ENCODE measurements at regions not wholly inside any gene's neighbourhood (a gene's known extent, or its start where the extent isn't known, plus 50 kb on each side); places are given as distances from the start of the nearest gene placed in this dataset.

- FAIRE-seq (no peak), DNase-seq (peak in 1 of 5 donors; percentile 1)
- Histone ChIP-seq H3K27me3 (ENCODE audit: control insufficient read depth, insufficient read depth, low read length) (no peaks in the 10 kb centered on the region), H3K9me3 (ENCODE audit: control insufficient read depth in 2 of 3, insufficient read depth in 1 of 3, low read length in 3 of 3) (no peaks in the 10 kb centered on the region), H3K27ac (ENCODE audit: low read depth in 2 of 2, low read length in 2 of 2) (no peak overlapping the region), H3K4me1 (ENCODE audit: control insufficient read depth in 2 of 3, insufficient read depth in 2 of 3, low read depth in 1 of 3, low read length in 3 of 3) (no peaks in the 10 kb centered on the region), H3K36me3 (ENCODE audit: control insufficient read depth in 2 of 3, insufficient read depth in 3 of 3, low read length in 3 of 3) (no peaks in the 10 kb centered on the region), H3K4me3 (ENCODE audit: low read length in 3 of 3) (no peak overlapping the region), H3K9ac (ENCODE audit: low read length in 3 of 3) (no peak overlapping the region)
- TF ChIP-seq CTCF (IDR thresholded peaks at IDR 0.05; ENCODE audit: borderline replicate concordance, extremely low read depth, insufficient read depth) = no peak
- intact Hi-C loops (cut with DNase I) = no loop called here
Observed at GRCh38 chr1:53381790-53382401, 54.0 kb upstream of the LRP8 start.

DNA sequence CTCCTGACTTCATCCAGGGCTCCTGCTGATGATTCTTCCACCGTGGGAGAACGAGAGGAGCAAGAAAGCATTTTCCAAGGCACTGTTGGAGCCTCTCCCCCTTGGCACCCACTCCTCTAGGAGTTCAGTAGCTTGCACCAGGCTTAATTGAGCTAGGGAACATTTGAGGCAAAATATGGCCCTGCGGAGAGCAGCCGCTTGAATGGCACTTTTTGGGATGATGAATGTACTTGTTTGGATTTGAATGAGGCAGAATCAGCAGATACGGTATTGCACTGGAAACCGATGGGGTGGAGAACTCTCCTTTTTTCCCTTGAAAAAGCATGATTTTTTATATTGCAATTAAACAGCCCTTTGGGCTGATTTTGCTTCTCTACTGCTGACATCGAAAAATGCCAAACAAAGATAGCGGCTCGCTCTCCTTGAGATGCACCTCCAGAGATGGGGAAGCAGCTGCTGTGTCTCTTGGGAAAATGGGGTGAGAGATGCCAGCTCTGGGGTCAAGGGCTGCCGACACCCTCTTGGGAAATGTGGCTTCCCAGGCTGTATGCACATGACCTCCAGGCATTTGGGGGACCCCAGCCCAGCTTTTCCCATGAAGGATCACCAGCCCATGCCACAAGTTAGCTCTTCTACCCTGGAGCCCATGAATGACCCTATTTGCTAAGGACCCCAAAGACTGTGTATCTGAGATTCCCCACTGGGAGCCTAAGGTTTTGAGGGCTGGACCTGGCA is 55.4 kb upstream of the LRP8 start:
- no peaks in the 10 kb centered on the region for H3K9me3 ChIP-seq (ENCODE audit: control insufficient read depth in 2 of 3, insufficient read depth in 1 of 3, low read length in 3 of 3)
- no peak overlapping the region for H3K27ac ChIP-seq (ENCODE audit: low read depth in 2 of 2, low read length in 2 of 2)
- H3K27me3 ChIP-seq (ENCODE audit: control insufficient read depth, insufficient read depth, low read length) = no peaks in the 10 kb centered on the region
- FAIRE-seq (no peak), DNase-seq (peak in 1 of 5 donors; percentile 41)
- TF ChIP-seq CTCF (IDR thresholded peaks at IDR 0.05; ENCODE audit: borderline replicate concordance, extremely low read depth, insufficient read depth) = no peak
- intact Hi-C loops (cut with DNase I) = no loop called here
- no peaks in the 10 kb centered on the region for H3K4me1 ChIP-seq (ENCODE audit: control insufficient read depth in 2 of 3, insufficient read depth in 2 of 3, low read depth in 1 of 3, low read length in 3 of 3)
- no peak overlapping the region for H3K4me3 ChIP-seq (ENCODE audit: low read length in 3 of 3)
- H3K36me3 ChIP-seq (ENCODE audit: control insufficient read depth in 2 of 3, insufficient read depth in 3 of 3, low read length in 3 of 3) = no peaks in the 10 kb centered on the region
- no peak overlapping the region for H3K9ac ChIP-seq (ENCODE audit: low read length in 3 of 3)

DNA sequence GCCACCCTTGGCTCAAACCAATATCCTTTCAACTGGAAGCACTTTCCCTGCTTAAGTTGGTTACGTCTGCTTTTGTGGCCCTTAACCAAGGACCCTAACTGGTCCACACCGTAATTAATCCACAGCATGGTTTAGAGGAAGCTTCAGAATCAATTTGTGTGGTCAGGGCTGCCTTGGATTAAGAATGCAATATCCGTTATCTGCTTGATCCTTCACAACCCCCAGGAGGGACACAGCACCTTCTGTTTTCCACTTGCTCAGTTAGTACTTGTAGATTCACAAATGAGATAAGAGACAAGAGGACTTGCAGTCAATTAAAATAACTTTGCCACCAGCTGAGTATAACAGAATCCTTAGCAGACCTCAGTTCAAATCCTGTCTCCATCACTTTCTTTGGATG is 56.9 kb upstream of the LRP8 start:
- H3K27me3 ChIP-seq (ENCODE audit: control insufficient read depth, insufficient read depth, low read length) = no peaks in the 10 kb centered on the region
- H3K4me1 ChIP-seq (ENCODE audit: control insufficient read depth in 2 of 3, insufficient read depth in 2 of 3, low read depth in 1 of 3, low read length in 3 of 3) = no peaks in the 10 kb centered on the region
- no peak for DNase-seq
- H3K9me3 ChIP-seq (ENCODE audit: control insufficient read depth in 2 of 3, insufficient read depth in 1 of 3, low read length in 3 of 3) = no peaks in the 10 kb centered on the region
- H3K4me3 ChIP-seq (ENCODE audit: low read length in 3 of 3) = no peak overlapping the region
- intact Hi-C loops (cut with DNase I) = no loop called here
- no peaks in the 10 kb centered on the region for H3K36me3 ChIP-seq (ENCODE audit: control insufficient read depth in 2 of 3, insufficient read depth in 3 of 3, low read length in 3 of 3)
- no peak for TF ChIP-seq CTCF (IDR thresholded peaks at IDR 0.05; ENCODE audit: borderline replicate concordance, extremely low read depth, insufficient read depth)
- no peak for FAIRE-seq
- H3K9ac ChIP-seq (ENCODE audit: low read length in 3 of 3) = no peak overlapping the region
- no peak overlapping the region for H3K27ac ChIP-seq (ENCODE audit: low read depth in 2 of 2, low read length in 2 of 2)
